ENCODE measurements at regions not wholly inside any gene's neighbourhood (a gene's known extent, or its start where the extent isn't known, plus 50 kb on each side); places are given as distances from the start of the nearest gene placed in this dataset.

DNA sequence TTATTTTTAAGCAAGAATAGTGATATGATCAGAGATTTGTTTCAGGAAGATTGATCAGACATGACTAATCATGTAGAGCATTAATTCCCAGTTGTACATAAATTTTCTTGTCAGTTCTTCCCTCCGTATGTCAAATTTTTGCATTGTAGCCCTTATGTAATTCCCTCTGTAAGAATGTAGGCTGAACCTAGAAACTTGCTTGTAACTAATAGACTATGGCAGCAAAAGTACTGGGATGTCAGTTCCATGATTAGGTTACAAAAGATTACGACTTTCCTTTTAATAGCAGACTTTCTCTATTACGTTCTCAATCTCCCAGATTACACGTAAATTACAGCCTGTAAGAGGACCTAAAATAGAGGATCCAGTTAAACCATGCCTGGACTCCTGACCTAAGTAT lies 79.4 kb upstream of the EPHA7 start:
- TF ChIP-seq CTCF (IDR thresholded peaks at IDR 0.05) (no peak), EZH2 (IDR thresholded peaks at IDR 0.05; ENCODE audit: borderline replicate concordance, insufficient read depth, low read depth, low read length, poor library complexity, severe bottlenecking) (no peak)

Measured in B cell (primary cell).